ENCODE measurements at regions not wholly inside any gene's neighbourhood (a gene's known extent, or its start where the extent isn't known, plus 50 kb on each side); places are given as distances from the start of the nearest gene placed in this dataset.
A peak's percentile ranks its signal among the peaks of the same experiment; 100 is the strongest.

- Histone ChIP-seq H3K4me2 (replicated peaks; ENCODE audit: extremely low read depth, low read length, poor library complexity, severe bottlenecking) (peak overlapping the region; percentile 10), H3K79me2 (ENCODE audit: insufficient read depth, low read length) (peaks cover 50% of the 10 kb centered on the region), H4K20me1 (ENCODE audit: insufficient read depth, low read length) (no peaks in the 10 kb centered on the region), H3K4me3 (replicated peaks in 1 of 3; ENCODE audit: low read depth in 2 of 3, low read length in 3 of 3) (peak overlapping the region in 1 of 3 experiments; percentile 19), H3K36me3 (replicated peaks in 1 of 2; ENCODE audit: control insufficient read depth in 1 of 2, insufficient read depth in 2 of 2, low read length in 2 of 2) (no peaks in the 10 kb centered on the region), H3K4me1 (ENCODE audit: control insufficient read depth in 1 of 2, insufficient read depth in 2 of 2, low read length in 2 of 2) (peaks cover 73 to 86% of the 10 kb centered on the region in 2 donors), H3K9ac (ENCODE audit: insufficient read depth, low read length, poor library complexity, severe bottlenecking) (peak overlapping the region; percentile 37), H3K9me3 (replicated peaks in 1 of 2; ENCODE audit: control insufficient read depth in 1 of 2, insufficient read depth in 1 of 2, low read length in 2 of 2) (no peaks in the 10 kb centered on the region), H2AFZ (ENCODE audit: insufficient read depth, low read depth, low read length, poor library complexity, severe bottlenecking) (peak overlapping the region; percentile 60), H3K27me3 (ENCODE audit: control insufficient read depth in 2 of 2, insufficient read depth in 2 of 2, low read length in 2 of 2) (no peaks in the 10 kb centered on the region), H3K27ac (ENCODE audit: low read depth in 1 of 2, low read length in 2 of 2) (peak overlapping the region; percentile 56 to 84)
- peak in 2 of 3 donors; percentile 39 to 46 for DNase-seq
- H3K9me3 Mint-ChIP-seq: peaks cover 0 to 2% (median 0%) of the 10 kb centered on the region in 7 donors
- no peak overlapping the region for H3K4me3 Mint-ChIP-seq
- TF ChIP-seq CTCF (IDR thresholded peaks at IDR 0.05): no peak
- peaks cover 0 to 10% of the 10 kb centered on the region in 2 donors for H3K36me3 Mint-ChIP-seq
- peak overlapping the region; percentile 54 to 90 (median 83) for H3K27ac Mint-ChIP-seq
- H3K4me1 Mint-ChIP-seq: peaks cover 84% of the 10 kb centered on the region
- H3K27me3 Mint-ChIP-seq (ENCODE audit: low read depth in 3 of 3): no peaks in the 10 kb centered on the region
- intact Hi-C loops (cut with micrococcal nuclease): no loop called here
- WGBS (ENCODE audit: insufficient coverage): 0% methylated on average over 2 of the region's 7 CpGs
These were observed 128.7 kb downstream of the LY86 start for GRCh38 chr6:6716998-6717763.

GRCh38 chr6:6717953-6718352, 129.4 kb downstream of the LY86 start:
- no peaks in the 10 kb centered on the region for H3K36me3 ChIP-seq (replicated peaks in 1 of 2; ENCODE audit: control insufficient read depth in 1 of 2, insufficient read depth in 2 of 2, low read length in 2 of 2)
- H3K27me3 ChIP-seq (ENCODE audit: control insufficient read depth in 2 of 2, insufficient read depth in 2 of 2, low read length in 2 of 2): no peaks in the 10 kb centered on the region
- Mint-ChIP-seq H3K36me3 (peaks cover 0 to 10% of the 10 kb centered on the region in 2 donors), H3K27ac (peak overlapping the region; percentile 60 to 90 (median 88)), H3K9me3 (peaks cover 0 to 2% (median 0%) of the 10 kb centered on the region in 7 donors), H3K27me3 (ENCODE audit: low read depth in 3 of 3) (no peaks in the 10 kb centered on the region), H3K4me1 (peaks cover 84% of the 10 kb centered on the region), H3K4me3 (peak overlapping the region in 1 of 2 donors; percentile 65)
- intact Hi-C loops (cut with micrococcal nuclease): no loop called here
- peaks cover 51% of the 10 kb centered on the region for H3K79me2 ChIP-seq (ENCODE audit: insufficient read depth, low read length)
- peak overlapping the region in 1 of 3 experiments; percentile 36 for H3K4me3 ChIP-seq (replicated peaks in 1 of 3; ENCODE audit: low read depth in 2 of 3, low read length in 3 of 3)
- no peaks in the 10 kb centered on the region for H3K9me3 ChIP-seq (replicated peaks in 1 of 2; ENCODE audit: control insufficient read depth in 1 of 2, insufficient read depth in 1 of 2, low read length in 2 of 2)
- H3K9ac ChIP-seq (ENCODE audit: insufficient read depth, low read length, poor library complexity, severe bottlenecking): peak overlapping the region; percentile 9
- no peak overlapping the region for H2AFZ ChIP-seq (ENCODE audit: insufficient read depth, low read depth, low read length, poor library complexity, severe bottlenecking)
- peaks cover 73 to 86% of the 10 kb centered on the region in 2 donors for H3K4me1 ChIP-seq (ENCODE audit: control insufficient read depth in 1 of 2, insufficient read depth in 2 of 2, low read length in 2 of 2)
- peak; percentile 67 to 94 (median 81) for DNase-seq
- H4K20me1 ChIP-seq (ENCODE audit: insufficient read depth, low read length): no peaks in the 10 kb centered on the region
- peak overlapping the region; percentile 40 for H3K4me2 ChIP-seq (replicated peaks; ENCODE audit: extremely low read depth, low read length, poor library complexity, severe bottlenecking)
- WGBS (ENCODE audit: insufficient coverage): 0% methylated on average over 3 of the region's 3 CpGs
- H3K27ac ChIP-seq (ENCODE audit: low read depth in 1 of 2, low read length in 2 of 2): peak overlapping the region; percentile 60 to 81
- no peak for TF ChIP-seq CTCF (IDR thresholded peaks at IDR 0.05)

Measured in CD14-positive monocyte (primary cell).